GM19351 (cell line): ENCODE measurements at regions not wholly inside any gene's neighbourhood (a gene's known extent, or its start where the extent isn't known, plus 50 kb on each side); places are given as distances from the start of the nearest gene placed in this dataset.
"Not testable (repeated sequence)": the region's sequence is repeated elsewhere in the genome, so short reads cannot be mapped to it uniquely, and the experiment has no call there.

Source experiments
- ATAC-seq: cut with Tn5 transposase; IDR thresholded peaks from one replicate; pipeline ENCODE4 v1.9.1; 2021; ENCODE audit warnings: mild to moderate bottlenecking, moderate library complexity; ENCODE audit not compliant: unreplicated experiment

- ATAC-seq = not testable (repeated sequence)
Observed at GRCh38 chr12:31162896-31163560, 89.4 kb downstream of the DDX11 start.

GRCh38 chr12:31174293-31174692 is 100.6 kb downstream of the DDX11 start:
- not testable (repeated sequence) for ATAC-seq

GRCh38 chr12:31177514-31177913 is 103.9 kb downstream of the DDX11 start:
- not testable (repeated sequence) for ATAC-seq

- not testable (repeated sequence) for ATAC-seq
Observed at GRCh38 chr12:31178875-31179274, 105.2 kb downstream of the DDX11 start.

GRCh38 chr12:31179627-31180237 is 106.1 kb downstream of the DDX11 start:
- not testable (repeated sequence) for ATAC-seq

- ATAC-seq = peak; percentile 56
Observed at GRCh38 chr12:31182571-31182970, 108.9 kb downstream of the DDX11 start.

GRCh38 chr12:31183107-31183506 is 109.4 kb downstream of the DDX11 start:
- ATAC-seq = not testable (repeated sequence)

GRCh38 chr12:31183899-31184298 is 110.2 kb downstream of the DDX11 start:
- not testable (repeated sequence) for ATAC-seq

- ATAC-seq = not testable (repeated sequence)
Observed at GRCh38 chr12:31184667-31185066, 111.0 kb downstream of the DDX11 start.

- ATAC-seq = not testable (repeated sequence)
Observed at GRCh38 chr12:31192689-31193088, 119.0 kb downstream of the DDX11 start.

- ATAC-seq = not testable (repeated sequence)
Observed at GRCh38 chr12:31195620-31196019, 122.0 kb downstream of the DDX11 start.

GRCh38 chr12:31199476-31199875 is 125.8 kb downstream of the DDX11 start:
- ATAC-seq = not testable (repeated sequence)

- ATAC-seq = no peak
Observed at GRCh38 chr12:31201382-31201781, 124.6 kb downstream of the SINHCAF start.

- ATAC-seq = no peak
Observed at GRCh38 chr12:31203261-31203660, 122.7 kb downstream of the SINHCAF start.

GRCh38 chr12:31205054-31205453 is 120.9 kb downstream of the SINHCAF start:
- ATAC-seq = peak; percentile 96

- no peak for ATAC-seq
Observed at GRCh38 chr12:31206038-31206670, 119.8 kb downstream of the SINHCAF start.

- ATAC-seq = no peak
Observed at GRCh38 chr12:31207799-31208465, 118.0 kb downstream of the SINHCAF start.

- no peak for ATAC-seq
Observed at GRCh38 chr12:31210104-31210503, 115.8 kb downstream of the SINHCAF start.

- ATAC-seq = no peak
Observed at GRCh38 chr12:31210541-31210940, 115.4 kb downstream of the SINHCAF start.

GRCh38 chr12:31214626-31215517 is 111.1 kb downstream of the SINHCAF start:
- no peak for ATAC-seq
